ENCODE measurements at regions not wholly inside any gene's neighbourhood (a gene's known extent, or its start where the extent isn't known, plus 50 kb on each side); places are given as distances from the start of the nearest gene placed in this dataset.

GRCh38 chr5:29983528-29984155 lies 1209.8 kb upstream of the CDH6 start:
- H3K27me3 ChIP-seq (ENCODE audit: control insufficient read depth, low read length) = no peaks in the 10 kb centered on the region
- TF ChIP-seq CTCF (IDR thresholded peaks at IDR 0.05; ENCODE audit: low read depth, low read length, poor library complexity, severe bottlenecking) (no peak), EZH2phosphoT487 (IDR thresholded peaks at IDR 0.05; ENCODE audit: borderline replicate concordance, low read length) (no peak)
- H3K36me3 ChIP-seq (ENCODE audit: control insufficient read depth, low read length) = no peaks in the 10 kb centered on the region
- no peak overlapping the region for H3K27ac ChIP-seq (ENCODE audit: low read depth, low read length)
- H3F3A ChIP-seq (ENCODE audit: control insufficient read depth, insufficient read depth) = no peaks in the 10 kb centered on the region
- H3K4me1 ChIP-seq (ENCODE audit: control insufficient read depth, low read length) = no peaks in the 10 kb centered on the region
- H4K20me1 ChIP-seq (ENCODE audit: control insufficient read depth, insufficient read depth, low read depth, low read length) = no peaks in the 10 kb centered on the region
- H3K4me2 ChIP-seq (ENCODE audit: low read length) = no peak overlapping the region
- H3K9me3 ChIP-seq (ENCODE audit: control insufficient read depth, insufficient read depth, low read length) = no peaks in the 10 kb centered on the region
- no peaks in the 10 kb centered on the region for H3K9me2 ChIP-seq (replicated peaks; ENCODE audit: control insufficient read depth, low read length)
- no peak overlapping the region for H3K4me3 ChIP-seq (ENCODE audit: low read length)
- no peaks in the 10 kb centered on the region for H3K79me2 ChIP-seq (ENCODE audit: control insufficient read depth, low read length)

DNA sequence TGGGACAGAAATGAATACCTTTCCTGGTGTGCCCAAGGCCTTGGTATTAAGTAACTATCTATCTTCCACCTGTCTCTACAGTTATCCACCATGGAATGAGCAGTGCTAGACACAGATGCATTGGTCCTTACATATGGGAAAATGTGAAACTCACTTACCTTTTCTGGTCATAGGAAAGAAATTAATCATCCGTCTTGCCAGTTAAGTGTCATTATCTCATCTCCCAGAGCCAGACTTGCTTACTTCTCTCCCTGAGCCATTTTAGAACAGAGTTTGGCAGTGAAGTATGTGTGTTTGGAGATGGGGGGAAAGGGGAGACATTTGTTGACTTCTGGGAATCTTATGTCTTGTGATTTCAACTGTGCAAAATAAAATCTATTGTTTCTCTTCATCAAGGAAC lies 1211.0 kb upstream of the CDH6 start:
- no peaks in the 10 kb centered on the region for H3K9me2 ChIP-seq (replicated peaks; ENCODE audit: control insufficient read depth, low read length)
- H3K79me2 ChIP-seq (ENCODE audit: control insufficient read depth, low read length) = no peaks in the 10 kb centered on the region
- no peak overlapping the region for H3K27ac ChIP-seq (ENCODE audit: low read depth, low read length)
- no peaks in the 10 kb centered on the region for H3K36me3 ChIP-seq (ENCODE audit: control insufficient read depth, low read length)
- H3K4me2 ChIP-seq (ENCODE audit: low read length) = no peak overlapping the region
- no peaks in the 10 kb centered on the region for H3K9me3 ChIP-seq (ENCODE audit: control insufficient read depth, insufficient read depth, low read length)
- TF ChIP-seq CTCF (IDR thresholded peaks at IDR 0.05; ENCODE audit: low read depth, low read length, poor library complexity, severe bottlenecking) (no peak), EZH2phosphoT487 (IDR thresholded peaks at IDR 0.05; ENCODE audit: borderline replicate concordance, low read length) (no peak)
- H3F3A ChIP-seq (ENCODE audit: control insufficient read depth, insufficient read depth) = no peaks in the 10 kb centered on the region
- H3K4me1 ChIP-seq (ENCODE audit: control insufficient read depth, low read length) = no peaks in the 10 kb centered on the region
- H4K20me1 ChIP-seq (ENCODE audit: control insufficient read depth, insufficient read depth, low read depth, low read length) = no peaks in the 10 kb centered on the region
- no peak overlapping the region for H3K4me3 ChIP-seq (ENCODE audit: low read length)
- no peaks in the 10 kb centered on the region for H3K27me3 ChIP-seq (ENCODE audit: control insufficient read depth, low read length)

GRCh38 chr5:29972597-29972996 lies 1220.9 kb upstream of the CDH6 start:
- Histone ChIP-seq H3K9me3 (ENCODE audit: control insufficient read depth, insufficient read depth, low read length) (no peaks in the 10 kb centered on the region), H3F3A (ENCODE audit: control insufficient read depth, insufficient read depth) (no peaks in the 10 kb centered on the region), H3K4me2 (ENCODE audit: low read length) (no peak overlapping the region), H3K4me3 (ENCODE audit: low read length) (no peak overlapping the region), H3K79me2 (ENCODE audit: control insufficient read depth, low read length) (no peaks in the 10 kb centered on the region), H3K4me1 (ENCODE audit: control insufficient read depth, low read length) (no peaks in the 10 kb centered on the region), H3K27me3 (ENCODE audit: control insufficient read depth, low read length) (no peaks in the 10 kb centered on the region), H3K27ac (ENCODE audit: low read depth, low read length) (no peak overlapping the region), H3K36me3 (ENCODE audit: control insufficient read depth, low read length) (no peaks in the 10 kb centered on the region), H4K20me1 (ENCODE audit: control insufficient read depth, insufficient read depth, low read depth, low read length) (no peaks in the 10 kb centered on the region), H3K9me2 (replicated peaks; ENCODE audit: control insufficient read depth, low read length) (no peaks in the 10 kb centered on the region)
- TF ChIP-seq EZH2phosphoT487 (IDR thresholded peaks at IDR 0.05; ENCODE audit: borderline replicate concordance, low read length) (no peak), CTCF (IDR thresholded peaks at IDR 0.05; ENCODE audit: low read depth, low read length, poor library complexity, severe bottlenecking) (no peak)
